GM18868 (cell line): ENCODE measurements at regions not wholly inside any gene's neighbourhood (a gene's known extent, or its start where the extent isn't known, plus 50 kb on each side); places are given as distances from the start of the nearest gene placed in this dataset.

Experiments
- ATAC-seq: cut with Tn5 transposase; IDR thresholded peaks from one replicate; pipeline ENCODE4 v1.9.1; 2021; ENCODE audit warnings: mild to moderate bottlenecking, moderate library complexity; ENCODE audit not compliant: unreplicated experiment

DNA sequence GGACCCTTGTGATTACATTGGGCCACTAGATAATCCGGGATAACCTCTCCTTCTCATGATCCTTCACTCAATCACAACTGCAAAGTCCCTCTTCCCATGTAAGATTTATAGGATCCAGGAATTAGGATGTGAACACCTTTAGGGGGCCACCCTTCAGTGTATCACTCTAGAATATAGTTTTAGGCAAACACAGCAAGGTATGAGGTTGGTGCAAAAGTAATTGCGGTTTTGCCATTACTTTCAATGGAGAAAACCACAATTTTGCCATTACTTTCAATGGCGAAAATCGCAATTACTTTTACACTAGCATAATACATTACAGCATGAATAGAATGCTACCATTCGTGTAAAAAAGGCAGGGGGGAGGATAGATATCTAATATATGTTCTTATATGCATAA is 104.0 kb downstream of the BAMBI start:
- ATAC-seq: no peak

DNA sequence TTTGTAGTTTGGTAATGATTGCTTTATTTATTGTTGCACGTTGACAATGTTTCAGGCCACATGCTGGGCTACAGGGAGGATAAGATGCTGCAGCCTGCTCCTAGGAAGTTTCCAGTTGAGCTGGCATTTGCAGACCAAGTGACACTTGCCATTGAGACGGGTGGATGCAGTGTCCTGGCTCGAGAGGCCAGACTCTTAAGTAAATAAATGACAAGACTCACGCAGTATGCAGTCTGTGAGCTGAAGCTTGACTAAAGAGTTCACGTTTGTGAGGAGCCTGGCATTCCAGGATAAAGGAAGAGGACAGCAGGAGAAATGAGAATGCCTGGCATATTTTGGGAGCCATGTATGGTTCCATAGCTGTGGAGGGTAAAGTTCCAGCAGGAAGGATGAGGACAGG is 105.8 kb downstream of the BAMBI start:
- no peak for ATAC-seq

DNA sequence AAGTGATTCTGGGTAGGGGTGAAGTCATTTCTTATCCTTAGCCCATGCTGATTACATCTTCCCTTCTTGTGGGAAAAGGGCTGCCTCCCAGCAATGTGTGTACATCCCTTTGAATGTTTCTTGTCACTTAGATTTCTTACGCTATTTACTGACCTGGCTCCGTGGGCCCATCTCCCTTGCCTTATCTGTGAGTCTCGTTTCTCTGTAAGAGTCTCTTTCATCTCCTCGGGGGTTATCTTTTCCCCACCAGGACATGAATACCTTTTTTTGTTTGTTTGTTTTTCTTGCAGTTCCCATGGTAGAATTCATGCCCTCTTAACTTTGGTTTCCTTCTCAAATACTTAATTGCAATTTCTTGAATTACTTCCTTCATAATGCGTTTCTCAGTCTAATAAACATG is 107.7 kb downstream of the BAMBI start:
- ATAC-seq: no peak

DNA sequence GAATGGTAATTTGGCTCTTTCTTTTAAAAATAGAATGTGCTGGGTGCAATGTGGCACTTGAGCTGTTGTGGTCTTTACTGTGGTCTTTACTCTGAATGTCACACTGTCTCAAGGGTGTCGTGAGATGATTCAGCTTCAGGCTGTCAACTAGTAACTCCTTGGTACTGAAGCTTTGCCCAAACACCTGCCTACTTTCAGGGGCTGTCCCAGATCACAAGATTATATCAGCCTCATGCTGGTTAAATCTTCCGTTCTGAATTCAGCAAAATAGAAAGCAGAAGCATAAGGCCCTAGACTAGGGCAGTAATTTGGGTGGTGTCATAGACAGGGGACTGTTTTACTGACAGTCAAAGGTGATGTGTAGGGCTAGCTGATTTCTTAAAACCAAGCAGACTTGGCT is 110.9 kb downstream of the BAMBI start:
- peak; percentile 52 for ATAC-seq

DNA sequence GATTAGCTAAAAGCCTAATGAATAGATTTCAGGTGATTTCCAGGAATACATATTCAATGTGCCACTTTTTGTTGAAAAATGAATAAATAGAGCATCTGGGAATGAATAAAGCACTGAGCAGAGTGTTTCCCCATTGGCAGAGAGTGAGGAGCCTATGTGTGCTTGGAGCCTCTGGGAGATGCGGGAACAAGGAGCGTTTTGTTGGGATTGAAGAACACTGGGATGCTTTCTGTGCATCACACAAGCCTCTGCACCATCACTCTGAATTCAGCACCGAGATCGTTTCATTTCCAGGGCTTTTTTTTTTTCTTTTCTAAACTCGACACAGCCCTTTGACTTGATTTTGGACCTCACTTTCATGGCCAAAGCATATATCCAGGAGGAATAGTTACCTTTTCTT is 111.4 kb downstream of the BAMBI start:
- no peak for ATAC-seq

DNA sequence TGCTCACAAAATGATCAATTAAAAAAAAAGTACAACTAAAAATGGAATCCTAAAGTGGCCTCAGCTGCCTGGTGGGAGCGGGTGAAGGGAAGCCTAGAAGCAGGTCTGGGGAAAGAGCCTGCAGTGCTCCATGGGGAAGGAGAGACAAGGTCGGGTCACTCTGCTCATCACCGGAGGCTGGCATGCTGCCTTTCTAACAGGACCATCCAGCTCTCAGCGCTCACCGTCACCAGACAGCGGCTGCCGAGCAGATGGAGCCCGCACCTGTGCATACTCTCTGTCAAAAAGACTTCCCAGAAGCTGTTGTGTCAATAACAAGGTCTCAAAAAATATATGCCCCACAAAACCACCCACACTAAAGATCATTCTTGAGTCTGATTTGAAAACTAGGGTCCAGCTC is 112.8 kb downstream of the BAMBI start:
- no peak for ATAC-seq

DNA sequence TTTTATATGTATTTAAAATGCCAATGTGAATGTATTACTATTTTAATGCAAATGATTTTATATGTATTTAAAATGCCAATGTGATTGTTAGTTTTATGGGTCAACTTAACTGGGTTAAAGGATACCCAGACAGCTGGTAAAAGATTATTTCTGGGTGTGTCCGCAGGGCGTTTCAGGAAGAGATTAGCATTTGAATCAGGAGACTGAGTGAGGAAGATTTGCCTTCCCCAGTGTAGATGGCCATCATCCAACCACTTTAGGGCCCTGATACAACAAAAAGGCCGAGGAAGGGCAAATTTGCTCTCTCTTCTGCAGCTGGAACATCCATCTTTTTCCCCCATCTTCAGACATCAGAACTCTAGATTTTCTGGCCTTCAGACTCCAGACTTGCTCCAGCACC is 116.2 kb downstream of the BAMBI start:
- ATAC-seq: no peak

DNA sequence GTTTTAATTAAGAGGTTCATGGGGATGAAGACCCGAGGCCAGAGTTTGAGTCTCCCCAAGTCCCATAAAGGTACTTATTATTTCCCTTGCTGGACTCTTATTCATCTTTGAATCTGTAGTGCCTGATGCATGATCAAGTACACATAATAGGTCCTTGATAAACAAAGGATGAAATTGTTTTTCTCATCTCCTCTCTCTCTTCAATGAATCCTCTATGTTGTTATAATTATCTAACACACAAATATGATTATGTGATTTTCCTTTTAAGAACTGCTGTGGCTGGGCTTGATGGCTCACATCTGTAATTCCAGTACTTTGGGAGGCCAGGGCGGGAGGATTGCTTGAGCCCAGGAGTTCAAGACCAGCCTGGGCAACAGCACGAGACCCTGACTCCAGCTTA is 117.7 kb downstream of the BAMBI start:
- ATAC-seq: no peak

DNA sequence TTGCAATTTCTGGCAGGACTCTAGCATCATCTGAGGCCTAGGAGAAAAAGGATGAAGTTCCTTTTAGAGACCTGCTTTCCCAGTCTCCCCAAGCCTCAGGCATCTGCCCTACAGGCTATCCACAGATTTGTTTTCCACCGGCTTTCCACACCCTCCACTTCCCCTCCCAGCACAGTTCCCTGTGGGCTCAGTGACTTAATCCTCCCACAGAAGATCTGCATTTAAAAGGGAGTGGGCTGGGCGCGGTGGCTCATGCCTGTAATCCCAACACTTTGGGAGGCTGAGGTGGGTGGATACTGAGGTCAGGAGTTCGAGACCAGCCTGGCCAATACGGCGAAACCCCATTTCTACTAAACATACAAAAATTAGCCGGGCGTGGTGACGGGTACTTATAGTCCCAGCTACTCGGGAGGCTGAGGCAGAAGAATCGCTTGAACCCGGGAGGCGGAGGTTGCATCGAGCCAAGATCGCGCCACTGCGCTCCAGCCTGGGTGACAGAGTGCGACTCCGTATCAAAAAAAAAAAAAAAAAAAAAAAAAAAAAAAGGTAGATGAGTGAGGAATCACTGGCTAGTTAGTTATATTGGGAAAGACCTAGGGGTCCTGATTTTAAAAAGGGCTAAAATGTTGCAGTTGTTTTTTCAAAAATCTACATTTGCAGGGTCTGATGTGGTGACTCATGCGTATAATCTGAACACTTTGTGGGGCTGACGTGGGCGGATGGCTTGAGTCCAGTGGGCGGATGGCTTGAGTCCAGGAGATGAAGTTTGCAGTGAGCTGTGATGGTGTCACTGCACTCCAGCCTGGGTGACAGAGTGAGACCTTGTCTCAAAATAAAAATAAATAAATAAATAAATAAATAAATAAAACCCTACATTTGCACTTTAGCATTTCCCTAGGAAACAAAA is 119.5 kb downstream of the BAMBI start:
- no peak for ATAC-seq

DNA sequence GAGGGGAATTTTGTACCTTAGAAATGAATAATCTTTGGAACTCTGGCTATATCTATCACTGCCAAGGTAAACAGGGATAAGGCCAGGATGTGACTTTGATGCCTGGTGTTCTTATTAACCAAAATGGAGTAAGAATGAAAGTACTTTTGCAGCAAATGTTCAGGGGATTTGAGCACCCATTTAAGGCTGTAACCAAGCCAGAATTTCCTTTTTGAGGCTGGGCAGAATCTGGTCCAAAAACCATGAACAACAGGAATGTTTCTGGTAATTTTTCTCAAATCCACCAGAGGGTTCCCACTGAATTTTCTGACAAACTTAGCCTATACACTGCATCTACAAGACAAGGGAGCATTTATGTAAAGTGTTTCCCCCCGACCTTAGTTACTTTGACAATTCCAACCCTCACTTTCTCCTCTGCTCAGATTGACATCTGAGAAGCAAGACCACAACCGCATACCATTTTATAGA is 120.6 kb downstream of the BAMBI start:
- ATAC-seq: no peak

DNA sequence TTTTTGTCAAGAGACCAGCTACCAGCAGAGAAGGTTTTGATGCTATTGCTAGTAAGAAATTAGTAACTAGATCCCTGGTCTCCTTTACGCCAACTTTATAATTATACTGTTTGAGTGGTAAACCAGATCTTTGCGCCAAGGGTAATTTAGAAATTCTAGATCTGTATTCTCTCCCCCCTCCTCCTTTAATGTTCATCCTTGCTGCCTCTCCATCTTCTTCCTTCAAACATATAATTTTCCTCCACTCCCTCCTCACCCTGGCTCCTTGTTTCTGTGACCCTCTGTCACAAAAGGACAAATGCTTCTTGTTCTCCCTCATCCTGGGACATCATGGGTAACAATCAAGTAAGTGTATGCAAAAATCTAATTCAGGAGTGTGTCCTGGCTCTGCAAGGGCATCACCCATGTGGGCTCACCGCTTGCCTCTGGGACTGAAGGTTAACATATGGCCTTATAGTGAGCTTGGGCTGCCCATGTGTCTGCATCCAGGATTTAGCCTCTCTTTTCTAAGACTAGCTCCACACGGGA is 121.2 kb downstream of the BAMBI start:
- no peak for ATAC-seq

DNA sequence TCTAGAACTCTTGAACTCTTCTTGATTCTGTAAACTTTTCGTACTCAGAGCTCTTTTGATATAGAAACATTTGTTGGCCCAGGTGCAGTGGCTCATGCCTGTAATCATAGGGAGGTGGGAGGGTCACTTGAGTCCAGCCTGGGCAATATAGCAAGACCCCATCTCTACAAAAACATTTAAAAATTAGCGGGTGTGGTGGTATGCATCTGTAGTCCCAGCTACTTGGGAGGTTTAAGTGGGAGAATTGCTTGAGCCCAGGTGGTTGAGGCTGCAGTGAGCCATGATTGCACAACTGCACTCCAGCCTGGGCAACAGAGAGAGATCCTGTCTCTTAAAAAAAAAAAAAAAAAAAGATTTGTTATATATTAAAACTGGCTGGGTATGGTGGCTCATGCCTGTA is 121.6 kb downstream of the BAMBI start:
- no peak for ATAC-seq

DNA sequence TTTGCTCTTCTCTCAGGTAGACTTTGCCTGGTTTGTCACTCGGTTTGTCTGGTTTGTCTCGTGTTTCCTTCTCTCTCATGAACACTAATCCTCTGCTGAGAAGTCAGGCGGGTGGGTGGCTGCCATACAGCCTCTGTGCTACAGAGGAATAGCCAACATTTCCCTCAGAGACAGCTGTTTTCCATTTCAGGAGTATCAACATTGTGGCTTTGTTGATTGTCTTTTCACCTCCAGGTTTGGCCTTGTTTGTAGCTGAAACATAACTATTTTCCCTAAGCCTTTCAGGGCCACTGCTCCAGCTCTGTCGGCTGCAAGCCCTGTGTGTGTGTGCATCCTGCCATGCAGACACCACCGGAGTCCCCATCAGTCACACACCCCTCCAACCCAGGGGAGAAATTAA is 122.8 kb downstream of the BAMBI start:
- ATAC-seq: no peak

DNA sequence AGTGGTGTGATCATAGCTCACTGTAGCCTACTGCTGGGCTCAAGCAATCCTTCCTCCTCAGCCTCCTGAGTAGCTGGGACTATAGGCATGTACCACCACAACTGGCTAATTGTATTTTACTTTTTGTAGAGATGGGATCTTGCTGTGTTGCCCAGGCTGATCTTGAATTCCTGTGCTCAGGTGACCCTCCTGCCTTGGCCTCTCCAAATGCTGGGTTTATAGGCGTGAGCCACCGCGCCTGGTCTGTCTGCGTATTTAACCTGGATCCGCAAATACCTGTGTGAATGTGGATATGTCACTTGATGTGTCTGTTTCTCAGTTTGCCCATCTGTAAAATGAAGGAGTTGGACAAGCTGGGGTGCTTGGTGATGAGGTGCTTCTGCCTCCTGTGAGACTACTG is 123.9 kb downstream of the BAMBI start:
- ATAC-seq: no peak

DNA sequence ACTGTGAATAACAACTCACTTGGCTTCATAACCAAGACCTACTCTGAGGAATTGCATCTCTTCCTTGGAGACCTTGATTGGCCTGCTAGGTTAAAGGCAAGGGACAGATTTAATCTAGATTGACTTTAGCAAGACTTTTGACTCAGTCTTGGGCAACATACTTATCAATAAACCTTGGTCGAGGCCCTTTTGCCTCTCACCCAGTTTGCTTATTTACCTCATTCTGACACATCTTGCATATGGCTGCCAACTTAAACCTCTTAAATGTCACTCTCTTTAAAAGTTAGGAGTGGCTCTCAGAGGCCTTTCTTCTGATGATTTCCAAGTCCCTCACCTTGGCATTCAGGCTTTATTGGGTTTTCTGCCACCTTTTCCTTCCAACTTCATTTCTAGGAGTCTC is 124.5 kb downstream of the BAMBI start:
- no peak for ATAC-seq

DNA sequence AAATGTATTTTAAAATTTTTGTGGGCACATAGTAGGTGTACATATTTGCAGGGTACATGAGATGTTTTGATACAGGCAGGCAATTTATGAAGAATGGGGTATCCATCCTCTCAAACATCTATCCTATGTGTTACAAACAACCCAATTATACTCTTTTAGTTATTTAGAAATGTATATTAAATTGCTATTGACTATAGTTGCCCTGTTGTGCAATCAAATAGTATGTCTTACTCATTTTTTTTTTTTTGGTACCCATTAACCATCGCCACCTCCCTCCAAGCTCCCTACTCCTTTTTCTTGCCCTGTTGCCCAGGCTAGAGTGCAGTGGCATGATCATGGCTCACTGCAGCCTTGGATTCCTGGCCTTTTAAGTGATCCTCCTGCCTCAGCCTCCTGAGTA is 128.1 kb downstream of the BAMBI start:
- no peak for ATAC-seq

DNA sequence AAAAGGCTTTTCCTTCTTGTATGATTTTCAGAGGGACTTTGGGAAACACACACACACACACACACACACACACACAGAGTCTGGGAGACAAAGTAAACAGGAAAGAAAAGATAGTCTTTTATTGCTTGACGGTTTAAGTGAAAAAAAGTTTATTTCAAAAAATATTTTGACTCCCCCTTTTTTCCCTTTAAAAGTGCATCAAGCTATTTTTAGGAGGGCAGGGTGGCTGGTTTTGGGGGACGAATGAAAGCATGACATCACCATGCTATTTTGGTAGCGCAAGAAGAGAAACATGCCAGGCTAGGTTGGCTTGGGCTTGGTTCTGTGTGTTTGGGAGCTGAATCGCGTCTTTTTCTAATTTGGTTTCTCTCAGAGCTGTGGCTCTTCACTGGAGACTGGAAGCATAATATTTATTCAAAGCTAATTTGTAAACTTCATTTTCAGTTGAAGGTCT is 129.2 kb downstream of the BAMBI start:
- no peak for ATAC-seq

DNA sequence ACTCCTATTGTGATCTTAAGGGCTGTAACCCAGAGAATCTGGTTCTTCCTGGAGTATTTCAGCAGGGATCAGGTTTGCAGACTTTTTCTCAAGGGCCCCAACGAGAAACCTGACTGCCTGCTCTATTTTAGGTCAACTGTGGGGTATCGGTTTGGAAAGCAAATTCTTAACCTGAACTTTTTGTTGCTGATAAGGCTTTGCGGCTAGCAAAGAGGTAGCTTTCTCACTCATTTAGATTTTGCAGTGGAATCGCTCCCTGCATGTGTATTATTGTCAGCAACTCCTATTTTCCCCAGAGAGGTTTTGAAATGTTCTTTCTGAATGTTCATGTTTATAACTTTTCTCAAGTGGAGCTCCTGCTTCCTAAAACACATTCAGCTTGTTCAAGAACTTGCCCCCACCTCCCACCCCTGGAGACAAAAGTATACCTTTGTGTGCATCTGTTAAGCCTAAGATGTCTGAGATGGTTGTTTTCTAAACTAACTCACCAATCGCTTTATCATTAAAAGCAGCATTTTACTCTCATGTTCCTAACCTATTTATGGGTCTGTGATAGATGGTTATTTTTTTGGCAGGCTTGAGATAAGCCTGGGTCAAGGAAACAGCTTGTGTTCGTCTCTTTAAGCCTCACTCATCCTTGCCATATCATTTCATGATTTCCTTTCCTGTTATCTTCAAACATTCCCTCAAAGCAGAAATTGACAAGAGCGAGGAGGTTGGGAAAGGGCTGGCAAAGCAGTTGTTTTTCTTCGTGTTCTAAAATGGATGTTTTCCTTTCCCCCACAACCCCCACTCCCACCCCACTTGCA is 129.8 kb downstream of the BAMBI start:
- no peak for ATAC-seq

DNA sequence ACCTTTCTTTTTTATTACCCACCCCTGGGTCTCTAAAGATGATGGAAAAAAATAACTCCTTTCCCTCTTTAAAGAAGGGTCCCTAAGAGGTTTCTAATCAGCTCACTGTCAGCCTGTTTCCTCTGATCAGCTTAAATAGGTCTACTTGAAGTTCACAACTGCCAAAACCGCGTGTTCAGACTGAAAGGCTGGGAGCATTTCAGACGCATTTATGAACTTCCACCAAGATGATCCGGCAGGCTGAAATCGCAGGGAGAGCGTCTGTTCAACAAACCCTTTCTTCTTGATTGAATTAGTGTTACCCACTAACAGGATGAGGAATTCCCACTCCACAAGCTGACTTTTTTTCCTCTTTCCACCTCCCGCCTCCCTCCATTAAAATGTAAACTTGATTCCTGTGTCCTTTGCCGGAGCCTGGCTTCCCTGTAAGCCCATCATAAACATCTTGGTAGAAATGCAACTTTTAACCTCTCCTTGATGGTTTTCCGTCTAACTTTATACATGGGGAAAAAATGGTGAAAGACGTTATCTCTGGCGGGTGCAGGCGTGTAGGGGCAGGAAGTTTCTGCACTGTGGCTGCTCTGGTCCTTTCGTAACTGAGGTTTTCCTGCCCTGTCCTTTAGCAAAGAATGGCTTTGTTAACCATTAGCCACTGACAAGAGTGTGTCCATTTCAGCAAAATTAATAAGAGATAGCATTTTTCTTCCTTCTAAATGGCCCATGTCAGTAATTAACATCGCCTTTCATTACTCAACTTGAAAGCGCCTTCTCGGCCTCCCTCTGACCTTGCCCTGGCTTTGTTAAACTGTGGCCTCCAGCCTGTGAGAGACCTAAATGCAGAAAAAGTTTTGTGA is 130.7 kb downstream of the BAMBI start:
- no peak for ATAC-seq

DNA sequence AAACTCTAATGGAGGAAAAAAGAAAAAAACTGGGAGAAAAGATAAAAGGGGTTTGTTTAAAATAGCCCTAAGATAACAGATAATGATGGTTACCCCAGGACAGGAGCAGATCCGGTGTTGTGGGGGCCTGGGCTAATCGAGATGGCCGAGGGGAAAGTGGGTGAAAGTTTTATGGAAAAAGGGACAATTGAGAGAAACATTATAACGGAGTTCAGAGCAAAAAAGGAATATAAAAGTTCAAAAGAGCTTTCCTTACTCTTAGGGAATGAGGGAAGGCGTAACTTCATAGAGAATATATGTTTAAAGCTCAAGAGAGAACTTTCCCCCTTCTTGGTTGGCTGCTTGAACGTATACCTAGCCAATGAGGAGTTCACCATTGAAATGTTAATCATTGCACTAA is 131.4 kb downstream of the BAMBI start:
- ATAC-seq: no peak
